ENCODE measurements at regions not wholly inside any gene's neighbourhood (a gene's known extent, or its start where the extent isn't known, plus 50 kb on each side); places are given as distances from the start of the nearest gene placed in this dataset.

GRCh38 chr3:177647341-177647740 is 450.1 kb upstream of the TBL1XR1 start:
- no peaks in the 10 kb centered on the region for H3K27me3 ChIP-seq (replicated peaks in 1 of 4; ENCODE audit: control insufficient read depth in 3 of 4, extremely low read depth in 1 of 4, insufficient read depth in 3 of 4, low read length in 3 of 4)
- no peak overlapping the region for H3K4ac ChIP-seq (replicated peaks; ENCODE audit: insufficient read length, low read depth, low read length)
- no peak overlapping the region for H3K56ac ChIP-seq (replicated peaks; ENCODE audit: insufficient read length, low read depth, low read length)
- no peak overlapping the region for H2BK12ac ChIP-seq (ENCODE audit: low read depth, low read length)
- no peak overlapping the region for H3K9ac ChIP-seq (replicated peaks in 1 of 4; ENCODE audit: extremely low read depth in 1 of 4, low read depth in 3 of 4, low read length in 3 of 4)
- H3K23me2 ChIP-seq (ENCODE audit: low read depth, low read length) = no peaks in the 10 kb centered on the region
- TF ChIP-seq CEBPB (IDR thresholded peaks at IDR 0.05; ENCODE audit: low read depth, low read length) (no peak), SP2 (IDR thresholded peaks at IDR 0.05; ENCODE audit: low read length) (no peak), SIN3A (conservative IDR thresholded peaks at IDR 0.05 in 1 of 2, IDR thresholded peaks at IDR 0.05 in 1 of 2; ENCODE audit: low read depth in 1 of 2, low read length in 2 of 2) (no peak), SP4 (IDR thresholded peaks at IDR 0.05; ENCODE audit: low read length) (no peak), KDM5A (IDR thresholded peaks at IDR 0.05; ENCODE audit: low read length) (no peak), SRF (IDR thresholded peaks at IDR 0.05; ENCODE audit: low read depth, low read length) (no peak), CHD2 (IDR thresholded peaks at IDR 0.05; ENCODE audit: low read length) (no peak), RNF2 (IDR thresholded peaks at IDR 0.05; ENCODE audit: borderline replicate concordance, low read depth, low read length, missing control alignments, poor library complexity, severe bottlenecking) (no peak), MAX (IDR thresholded peaks at IDR 0.05) (no peak), JUND (IDR thresholded peaks at IDR 0.05; ENCODE audit: low read length) (no peak), POLR2A (IDR thresholded peaks at IDR 0.05; ENCODE audit: control extremely low read depth in 1 of 2, low read depth in 2 of 2, low read length in 2 of 2) (no peak), MAFK (IDR thresholded peaks at IDR 0.05; ENCODE audit: low read depth, low read length) (no peak), ATF3 (IDR thresholded peaks at IDR 0.05; ENCODE audit: insufficient read depth, low read depth, low read length) (no peak)
- H4K91ac ChIP-seq (replicated peaks; ENCODE audit: insufficient read length, low read length) = no peak overlapping the region
- no peak overlapping the region for H4K8ac ChIP-seq (ENCODE audit: extremely low read depth, insufficient read depth, low read length)
- H3K14ac ChIP-seq (ENCODE audit: insufficient read length) = no peak overlapping the region
- no peak overlapping the region for H3K23ac ChIP-seq (ENCODE audit: insufficient read length)
- H3K9me3 ChIP-seq (ENCODE audit: insufficient read depth in 2 of 2, low read depth in 1 of 2, low read length in 1 of 2) = no peaks in the 10 kb centered on the region
- no peak overlapping the region for H2BK20ac ChIP-seq (ENCODE audit: low read length)
- no peaks in the 10 kb centered on the region for H3K79me2 ChIP-seq (ENCODE audit: control insufficient read depth in 1 of 2, insufficient read depth in 2 of 2, low read length in 2 of 2)
- H3K4me3 ChIP-seq (ENCODE audit: extremely low read depth in 1 of 4, insufficient read depth in 2 of 4, low read depth in 3 of 4, low read length in 4 of 4) = no peak overlapping the region
- H2BK15ac ChIP-seq (ENCODE audit: low read length) = no peak overlapping the region
- H2BK5ac ChIP-seq (ENCODE audit: low read depth, low read length) = no peak overlapping the region
- no peak overlapping the region for H2AFZ ChIP-seq (ENCODE audit: low read length)
- no peak overlapping the region for H2AK5ac ChIP-seq (ENCODE audit: low read depth, low read length)
- ChIA-PET POLR2A (ENCODE audit: partially characterized antibody) (no interaction called here), CTCF (ENCODE audit: partially characterized antibody) (no interaction called here)
- no peak overlapping the region for H4K5ac ChIP-seq (ENCODE audit: insufficient read length, low read depth, low read length)
- FAIRE-seq (no peak), DNase-seq (ENCODE audit: low read depth in 1 of 2, low spot score in 2 of 2) (no peak)
- H3K4me1 ChIP-seq (replicated peaks in 1 of 4; ENCODE audit: control insufficient read depth in 3 of 4, insufficient read depth in 4 of 4, low read length in 3 of 4) = peaks cover 0 to 3% (median 0%) of the 10 kb centered on the region in 4 experiments; a peak in 2 of 7 replicates
- H4K20me1 ChIP-seq (replicated peaks in 1 of 2; ENCODE audit: control insufficient read depth in 1 of 2, insufficient read depth in 2 of 2, low read length in 2 of 2) = no peaks in the 10 kb centered on the region
- no peaks in the 10 kb centered on the region for H3K36me3 ChIP-seq (ENCODE audit: control insufficient read depth in 2 of 4, insufficient read depth in 4 of 4, low read length in 3 of 4)
- 87% methylated on average over 3 of the region's 3 CpGs; no CpG with 5 or more reads in 1 of the 2 experiments for WGBS, 2 experiments (ENCODE audit: extremely low coverage in 1 of 2, insufficient coverage in 1 of 2, insufficient read length in 1 of 2, insufficient replicate concordance in 2 of 2, low coverage in 1 of 2, low lambda C conversion rate in 2 of 2, missing lambda C conversion rate in 1 of 2)
- H3K18ac ChIP-seq (ENCODE audit: extremely low read depth, low read length) = no peak overlapping the region
- H3K79me1 ChIP-seq (ENCODE audit: low read depth, low read length) = no peaks in the 10 kb centered on the region
- no peak overlapping the region for H3K4me2 ChIP-seq (ENCODE audit: insufficient read depth in 1 of 2, low read depth in 2 of 2, low read length in 2 of 2)
- no peak overlapping the region for H2BK120ac ChIP-seq (replicated peaks; ENCODE audit: low read depth, low read length)
- H3K27ac ChIP-seq (ENCODE audit: low read depth, low read length) = no peak overlapping the region
